ENCODE measurements at regions not wholly inside any gene's neighbourhood (a gene's known extent, or its start where the extent isn't known, plus 50 kb on each side); places are given as distances from the start of the nearest gene placed in this dataset.

DNA sequence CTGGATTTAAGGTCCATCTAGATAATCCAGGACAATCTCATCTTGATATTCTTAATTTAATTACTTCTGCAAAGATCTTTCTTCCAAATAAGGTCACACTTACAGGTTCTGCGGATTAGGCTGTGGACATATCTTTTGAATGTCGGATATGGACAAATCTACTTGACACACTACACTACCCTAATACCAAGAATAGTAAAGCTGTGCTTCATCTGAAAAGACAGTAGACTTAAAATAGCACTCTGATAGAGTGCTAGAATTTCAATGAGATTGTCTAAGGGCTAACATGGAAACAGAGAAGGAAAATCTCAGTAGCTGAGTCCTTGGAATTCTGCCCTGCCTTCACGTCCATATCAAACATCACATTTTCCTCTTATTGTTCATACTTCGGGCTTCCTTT is 1238.0 kb downstream of the EPHA7 start:
- H3K27ac Mint-ChIP-seq (ENCODE audit: unreplicated experiment), result no peak overlapping the region
- no peak for DNase-seq (ENCODE audit: extremely low spot score, unreplicated experiment)
- H3K9me3 Mint-ChIP-seq (ENCODE audit: unreplicated experiment), result no peaks in the 10 kb centered on the region
- peaks cover 10% of the 10 kb centered on the region for H3K4me1 Mint-ChIP-seq (ENCODE audit: unreplicated experiment)
- TF ChIP-seq, protein P1, sequence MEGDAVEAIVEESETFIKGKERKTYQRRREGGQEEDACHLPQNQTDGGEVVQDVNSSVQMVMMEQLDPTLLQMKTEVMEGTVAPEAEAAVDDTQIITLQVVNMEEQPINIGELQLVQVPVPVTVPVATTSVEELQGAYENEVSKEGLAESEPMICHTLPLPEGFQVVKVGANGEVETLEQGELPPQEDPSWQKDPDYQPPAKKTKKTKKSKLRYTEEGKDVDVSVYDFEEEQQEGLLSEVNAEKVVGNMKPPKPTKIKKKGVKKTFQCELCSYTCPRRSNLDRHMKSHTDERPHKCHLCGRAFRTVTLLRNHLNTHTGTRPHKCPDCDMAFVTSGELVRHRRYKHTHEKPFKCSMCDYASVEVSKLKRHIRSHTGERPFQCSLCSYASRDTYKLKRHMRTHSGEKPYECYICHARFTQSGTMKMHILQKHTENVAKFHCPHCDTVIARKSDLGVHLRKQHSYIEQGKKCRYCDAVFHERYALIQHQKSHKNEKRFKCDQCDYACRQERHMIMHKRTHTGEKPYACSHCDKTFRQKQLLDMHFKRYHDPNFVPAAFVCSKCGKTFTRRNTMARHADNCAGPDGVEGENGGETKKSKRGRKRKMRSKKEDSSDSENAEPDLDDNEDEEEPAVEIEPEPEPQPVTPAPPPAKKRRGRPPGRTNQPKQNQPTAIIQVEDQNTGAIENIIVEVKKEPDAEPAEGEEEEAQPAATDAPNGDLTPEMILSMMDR (IDR thresholded peaks at IDR 0.05), result no peak
- no peaks in the 10 kb centered on the region for H3K36me3 Mint-ChIP-seq (ENCODE audit: unreplicated experiment)
- no peak overlapping the region for H3K4me3 Mint-ChIP-seq (ENCODE audit: unreplicated experiment)
- H3K27me3 Mint-ChIP-seq (ENCODE audit: unreplicated experiment), result no peaks in the 10 kb centered on the region

DNA sequence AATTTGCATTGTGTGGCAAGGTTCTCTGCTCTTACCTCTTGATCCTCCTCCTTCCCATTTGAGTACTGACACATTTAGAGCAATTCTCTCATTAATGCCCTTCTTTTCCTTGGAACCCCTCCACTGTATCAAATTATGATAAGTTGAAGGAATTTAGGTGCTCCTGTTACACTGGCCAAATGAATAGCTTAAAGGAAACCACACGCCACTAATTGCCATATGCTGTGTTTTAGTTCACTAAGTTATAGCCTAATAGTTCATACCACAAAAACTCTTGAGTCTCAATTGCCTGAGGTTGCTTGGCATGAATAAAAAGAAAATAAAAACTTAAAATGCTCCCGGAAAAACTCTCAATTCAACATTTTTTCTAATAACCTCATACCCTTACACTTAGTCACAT is 1239.3 kb downstream of the EPHA7 start:
- Mint-ChIP-seq H3K27me3 (ENCODE audit: unreplicated experiment) (no peaks in the 10 kb centered on the region), H3K4me3 (ENCODE audit: unreplicated experiment) (no peak overlapping the region), H3K36me3 (ENCODE audit: unreplicated experiment) (no peaks in the 10 kb centered on the region), H3K4me1 (ENCODE audit: unreplicated experiment) (peaks cover 12% of the 10 kb centered on the region), H3K9me3 (ENCODE audit: unreplicated experiment) (no peaks in the 10 kb centered on the region), H3K27ac (ENCODE audit: unreplicated experiment) (no peak overlapping the region)
- TF ChIP-seq, protein P1 (IDR thresholded peaks at IDR 0.05), result no peak
- DNase-seq (ENCODE audit: extremely low spot score, unreplicated experiment), result no peak

GRCh38 chr6:92176666-92177065 is 1242.7 kb downstream of the EPHA7 start:
- H3K36me3 Mint-ChIP-seq (ENCODE audit: unreplicated experiment), result no peaks in the 10 kb centered on the region
- H3K27ac Mint-ChIP-seq (ENCODE audit: unreplicated experiment), result no peak overlapping the region
- H3K4me3 Mint-ChIP-seq (ENCODE audit: unreplicated experiment), result no peak overlapping the region
- TF ChIP-seq, protein P1 (IDR thresholded peaks at IDR 0.05), result no peak
- no peak for DNase-seq (ENCODE audit: extremely low spot score, unreplicated experiment)
- no peaks in the 10 kb centered on the region for H3K27me3 Mint-ChIP-seq (ENCODE audit: unreplicated experiment)
- peaks cover 23% of the 10 kb centered on the region for H3K4me1 Mint-ChIP-seq (ENCODE audit: unreplicated experiment)
- no peaks in the 10 kb centered on the region for H3K9me3 Mint-ChIP-seq (ENCODE audit: unreplicated experiment)

DNA sequence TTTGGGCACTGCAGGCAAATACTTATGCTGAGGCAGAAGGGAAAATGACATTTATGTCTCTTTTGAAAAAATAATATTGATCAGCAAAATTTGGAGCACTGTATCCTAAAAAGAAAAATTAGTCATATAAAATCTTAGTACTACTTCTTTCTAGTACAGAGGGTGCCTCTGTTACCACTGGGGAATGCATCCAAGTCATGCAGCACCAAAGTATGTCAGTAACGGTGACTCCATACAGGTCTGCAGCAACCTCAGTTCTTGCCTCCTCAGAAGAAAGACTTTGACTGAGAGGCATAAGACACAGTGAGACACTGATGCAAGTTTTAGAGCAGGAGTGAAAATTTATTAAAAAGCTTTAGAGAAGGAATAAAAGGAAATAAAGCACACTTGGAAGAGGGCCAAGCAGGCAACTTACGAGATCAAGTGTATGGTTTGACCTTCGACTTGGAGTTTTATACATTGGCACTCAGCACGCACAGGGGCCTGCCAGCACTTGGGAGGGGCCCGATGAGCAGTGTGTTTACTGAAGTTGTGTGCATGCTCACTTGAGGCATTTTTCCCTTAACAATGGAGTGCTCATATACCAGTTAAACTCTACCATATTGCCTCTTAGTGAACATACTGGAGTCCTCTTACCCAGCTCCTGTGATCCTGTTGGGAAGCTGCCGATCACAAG is 1244.8 kb downstream of the EPHA7 start:
- no peak for DNase-seq (ENCODE audit: extremely low spot score, unreplicated experiment)
- no peak overlapping the region for H3K27ac Mint-ChIP-seq (ENCODE audit: unreplicated experiment)

DNA sequence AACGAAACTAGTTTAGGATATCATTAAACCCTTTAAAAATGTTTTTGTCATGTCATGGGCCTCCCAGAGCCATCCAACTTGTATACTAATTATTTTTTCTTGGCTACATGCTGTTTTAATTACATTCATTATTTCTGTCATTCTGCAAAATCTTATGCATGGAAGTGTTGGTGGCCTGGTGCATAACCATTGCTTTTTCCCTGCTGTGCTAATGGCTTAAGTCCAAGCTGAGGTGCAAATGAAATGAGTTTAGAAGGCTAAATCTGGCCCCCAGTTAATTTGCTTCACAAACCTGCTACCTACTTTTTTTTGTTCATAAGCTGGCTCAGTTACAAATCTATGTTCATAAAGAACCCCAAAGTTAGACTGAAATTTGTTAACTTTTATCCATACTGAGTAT is 1249.9 kb downstream of the EPHA7 start:
- no peak overlapping the region for H3K27ac Mint-ChIP-seq (ENCODE audit: unreplicated experiment)
- peaks cover 11% of the 10 kb centered on the region for H3K9me3 Mint-ChIP-seq (ENCODE audit: unreplicated experiment)
- no peak overlapping the region for H3K4me3 Mint-ChIP-seq (ENCODE audit: unreplicated experiment)
- H3K36me3 Mint-ChIP-seq (ENCODE audit: unreplicated experiment), result no peaks in the 10 kb centered on the region
- no peak for DNase-seq (ENCODE audit: extremely low spot score, unreplicated experiment)
- H3K27me3 Mint-ChIP-seq (ENCODE audit: unreplicated experiment), result no peaks in the 10 kb centered on the region
- TF ChIP-seq, protein P1 (IDR thresholded peaks at IDR 0.05), result no peak
- peaks cover 11% of the 10 kb centered on the region for H3K4me1 Mint-ChIP-seq (ENCODE audit: unreplicated experiment)

More for the DNA sequence above, 1244.8 kb downstream of the EPHA7 start:
- Mint-ChIP-seq H3K4me1 (ENCODE audit: unreplicated experiment) (peaks cover 17% of the 10 kb centered on the region), H3K36me3 (ENCODE audit: unreplicated experiment) (no peaks in the 10 kb centered on the region), H3K9me3 (ENCODE audit: unreplicated experiment) (no peaks in the 10 kb centered on the region), H3K4me3 (ENCODE audit: unreplicated experiment) (no peak overlapping the region), H3K27me3 (ENCODE audit: unreplicated experiment) (no peaks in the 10 kb centered on the region)
- TF ChIP-seq, protein P1 (IDR thresholded peaks at IDR 0.05), result no peak

Measured in osteocyte (in vitro differentiated cells).